ENCODE measurements at regions not wholly inside any gene's neighbourhood (a gene's known extent, or its start where the extent isn't known, plus 50 kb on each side); places are given as distances from the start of the nearest gene placed in this dataset.

GRCh38 chr7:18165166-18165565, 137.5 kb upstream of the PRPS1L1 start:
- Histone ChIP-seq H2AFZ (ENCODE audit: low read length) (no peak overlapping the region), H3F3A (ENCODE audit: low read depth) (no peaks in the 10 kb centered on the region), H3K4me2 (ENCODE audit: low read depth, low read length, poor library complexity, severe bottlenecking) (no peak overlapping the region)

DNA sequence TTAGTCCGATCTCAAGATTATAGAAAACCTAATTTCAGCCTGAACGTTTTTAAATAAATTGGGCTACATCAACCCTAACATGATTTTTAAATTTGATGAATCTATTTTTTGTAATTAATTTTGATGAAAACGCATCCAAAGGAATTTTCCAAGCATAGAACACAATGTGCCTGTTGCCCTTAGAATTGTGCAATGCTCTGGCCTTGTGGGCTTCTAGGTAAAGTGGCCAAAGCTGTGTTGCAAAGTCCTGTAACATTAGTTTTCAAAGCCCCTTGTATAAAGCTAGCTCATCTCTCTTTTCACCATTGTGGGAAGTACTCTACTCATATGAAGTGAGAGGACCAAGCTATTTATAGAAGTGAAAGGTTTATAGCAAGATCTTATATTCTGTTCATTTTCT, 138.4 kb upstream of the PRPS1L1 start:
- Histone ChIP-seq H3K79me2 (ENCODE audit: insufficient read depth, low read length) (no peaks in the 10 kb centered on the region), H2AFZ (ENCODE audit: low read length) (no peak overlapping the region), H3K9me3 (ENCODE audit: insufficient read depth, low read depth, low read length) (no peaks in the 10 kb centered on the region), H3K4me1 (ENCODE audit: insufficient read depth, low read length, poor library complexity, severe bottlenecking) (no peaks in the 10 kb centered on the region), H3K27me3 (ENCODE audit: insufficient read depth, low read length, poor library complexity, severe bottlenecking) (no peaks in the 10 kb centered on the region), H3K36me3 (ENCODE audit: insufficient read depth, low read length) (no peaks in the 10 kb centered on the region), H3K4me2 (ENCODE audit: low read depth, low read length, poor library complexity, severe bottlenecking) (no peak overlapping the region), H3K4me3 (ENCODE audit: low read length, poor library complexity, severe bottlenecking) (no peak overlapping the region), H3F3A (ENCODE audit: low read depth) (no peaks in the 10 kb centered on the region), H3K9ac (ENCODE audit: low read depth, low read length, poor library complexity, severe bottlenecking) (no peak overlapping the region), H4K20me1 (ENCODE audit: insufficient read depth, low read length, poor library complexity, severe bottlenecking) (no peaks in the 10 kb centered on the region), H3K9me2 (replicated peaks; ENCODE audit: low read depth, low read length) (no peaks in the 10 kb centered on the region)
- TF ChIP-seq, protein P1, sequence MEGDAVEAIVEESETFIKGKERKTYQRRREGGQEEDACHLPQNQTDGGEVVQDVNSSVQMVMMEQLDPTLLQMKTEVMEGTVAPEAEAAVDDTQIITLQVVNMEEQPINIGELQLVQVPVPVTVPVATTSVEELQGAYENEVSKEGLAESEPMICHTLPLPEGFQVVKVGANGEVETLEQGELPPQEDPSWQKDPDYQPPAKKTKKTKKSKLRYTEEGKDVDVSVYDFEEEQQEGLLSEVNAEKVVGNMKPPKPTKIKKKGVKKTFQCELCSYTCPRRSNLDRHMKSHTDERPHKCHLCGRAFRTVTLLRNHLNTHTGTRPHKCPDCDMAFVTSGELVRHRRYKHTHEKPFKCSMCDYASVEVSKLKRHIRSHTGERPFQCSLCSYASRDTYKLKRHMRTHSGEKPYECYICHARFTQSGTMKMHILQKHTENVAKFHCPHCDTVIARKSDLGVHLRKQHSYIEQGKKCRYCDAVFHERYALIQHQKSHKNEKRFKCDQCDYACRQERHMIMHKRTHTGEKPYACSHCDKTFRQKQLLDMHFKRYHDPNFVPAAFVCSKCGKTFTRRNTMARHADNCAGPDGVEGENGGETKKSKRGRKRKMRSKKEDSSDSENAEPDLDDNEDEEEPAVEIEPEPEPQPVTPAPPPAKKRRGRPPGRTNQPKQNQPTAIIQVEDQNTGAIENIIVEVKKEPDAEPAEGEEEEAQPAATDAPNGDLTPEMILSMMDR (conservative IDR thresholded peaks at IDR 0.05; ENCODE audit: low read length): no peak
- no peak for TF ChIP-seq EZH2phosphoT487 (IDR thresholded peaks at IDR 0.05; ENCODE audit: borderline replicate concordance)

More at GRCh38 chr7:18165166-18165565, 137.5 kb upstream of the PRPS1L1 start:
- Histone ChIP-seq H3K4me3 (ENCODE audit: low read length, poor library complexity, severe bottlenecking) (no peak overlapping the region), H3K27me3 (ENCODE audit: insufficient read depth, low read length, poor library complexity, severe bottlenecking) (no peaks in the 10 kb centered on the region), H4K20me1 (ENCODE audit: insufficient read depth, low read length, poor library complexity, severe bottlenecking) (no peaks in the 10 kb centered on the region), H3K79me2 (ENCODE audit: insufficient read depth, low read length) (no peaks in the 10 kb centered on the region), H3K36me3 (ENCODE audit: insufficient read depth, low read length) (no peaks in the 10 kb centered on the region), H3K9ac (ENCODE audit: low read depth, low read length, poor library complexity, severe bottlenecking) (no peak overlapping the region), H3K9me3 (ENCODE audit: insufficient read depth, low read depth, low read length) (no peaks in the 10 kb centered on the region), H3K4me1 (ENCODE audit: insufficient read depth, low read length, poor library complexity, severe bottlenecking) (no peaks in the 10 kb centered on the region), H3K9me2 (replicated peaks; ENCODE audit: low read depth, low read length) (no peaks in the 10 kb centered on the region)
- TF ChIP-seq, protein P1 (conservative IDR thresholded peaks at IDR 0.05; ENCODE audit: low read length): no peak
- no peak for TF ChIP-seq EZH2phosphoT487 (IDR thresholded peaks at IDR 0.05; ENCODE audit: borderline replicate concordance)

DNA sequence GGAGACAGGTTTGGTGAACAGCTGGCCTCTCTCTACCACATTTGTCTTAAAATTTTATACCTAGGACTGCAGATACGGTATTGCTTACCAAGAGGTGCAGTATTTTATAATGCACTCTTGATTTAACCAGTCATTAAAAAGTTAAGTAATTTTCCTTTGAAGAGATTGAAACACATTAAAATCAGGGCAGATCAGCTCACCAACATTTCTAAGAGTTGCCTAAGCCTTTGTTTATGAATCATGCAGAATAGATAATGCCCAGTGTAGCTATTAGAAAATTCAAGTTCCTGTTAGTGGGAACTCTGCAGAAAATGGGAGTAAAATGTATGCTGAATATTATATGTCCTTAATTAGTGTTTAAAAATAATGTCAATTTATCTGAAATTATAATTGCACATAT, 140.2 kb upstream of the PRPS1L1 start:
- Histone ChIP-seq H3F3A (ENCODE audit: low read depth) (no peaks in the 10 kb centered on the region), H3K4me2 (ENCODE audit: low read depth, low read length, poor library complexity, severe bottlenecking) (no peak overlapping the region), H3K27me3 (ENCODE audit: insufficient read depth, low read length, poor library complexity, severe bottlenecking) (no peaks in the 10 kb centered on the region), H3K9ac (ENCODE audit: low read depth, low read length, poor library complexity, severe bottlenecking) (no peak overlapping the region), H3K79me2 (ENCODE audit: insufficient read depth, low read length) (no peaks in the 10 kb centered on the region), H4K20me1 (ENCODE audit: insufficient read depth, low read length, poor library complexity, severe bottlenecking) (no peaks in the 10 kb centered on the region), H3K4me1 (ENCODE audit: insufficient read depth, low read length, poor library complexity, severe bottlenecking) (no peaks in the 10 kb centered on the region), H3K4me3 (ENCODE audit: low read length, poor library complexity, severe bottlenecking) (no peak overlapping the region), H3K9me3 (ENCODE audit: insufficient read depth, low read depth, low read length) (no peaks in the 10 kb centered on the region), H3K9me2 (replicated peaks; ENCODE audit: low read depth, low read length) (no peaks in the 10 kb centered on the region), H2AFZ (ENCODE audit: low read length) (no peak overlapping the region), H3K36me3 (ENCODE audit: insufficient read depth, low read length) (no peaks in the 10 kb centered on the region)
- TF ChIP-seq, protein P1 (conservative IDR thresholded peaks at IDR 0.05; ENCODE audit: low read length): no peak
- no peak for TF ChIP-seq EZH2phosphoT487 (IDR thresholded peaks at IDR 0.05; ENCODE audit: borderline replicate concordance)
